ENCODE measurements at regions not wholly inside any gene's neighbourhood (a gene's known extent, or its start where the extent isn't known, plus 50 kb on each side); places are given as distances from the start of the nearest gene placed in this dataset.

- 0% methylated on average over 3 of the region's 3 CpGs for WGBS (ENCODE audit: insufficient coverage, low coverage, missing lambda C conversion rate)
- ATAC-seq (no peak), FAIRE-seq (no peak), DNase-seq (ENCODE audit: extremely low read depth in 1 of 4, low spot score in 3 of 4) (no peak)
- CTCF ChIA-PET (ENCODE audit: low intra/inter-chr PET ratio) = no interaction called here
- no TSS peak for BruUV-seq (replicated peaks)
- Histone ChIP-seq H3K9ac (ENCODE audit: insufficient read depth in 1 of 2, low read depth in 2 of 2, low read length in 2 of 2) (no peak overlapping the region), H3K4me2 (ENCODE audit: insufficient read depth, low read length) (no peak overlapping the region), H3K4me1 (replicated peaks in 1 of 2; ENCODE audit: control insufficient read depth in 2 of 2, insufficient read depth in 2 of 2, low read length in 2 of 2) (no peaks in the 10 kb centered on the region), H3K36me3 (ENCODE audit: control insufficient read depth, insufficient read depth, low read length) (no peaks in the 10 kb centered on the region), H3K9me3 (replicated peaks; ENCODE audit: control insufficient read depth, insufficient read depth, low read depth, low read length) (no peaks in the 10 kb centered on the region), H4K20me1 (replicated peaks; ENCODE audit: control insufficient read depth, insufficient read depth, low read length) (no peaks in the 10 kb centered on the region), H3K27ac (ENCODE audit: extremely low read depth, low read depth, low read length) (no peak overlapping the region), H3K9me1 (ENCODE audit: control insufficient read depth, insufficient read depth, low read length) (no peaks in the 10 kb centered on the region), H3K27me3 (ENCODE audit: control insufficient read depth in 2 of 2, insufficient read depth in 2 of 2, low read length in 2 of 2) (no peaks in the 10 kb centered on the region), H3K4me3 (no peak overlapping the region), H3K79me2 (ENCODE audit: control insufficient read depth, insufficient read depth, low read length) (no peaks in the 10 kb centered on the region), H2AFZ (ENCODE audit: low read depth, low read length) (no peak overlapping the region)
- no peak for TF ChIP-seq ELF4 (CRISPR knock-in tag; IDR thresholded peaks at IDR 0.05)
- intact Hi-C loops (cut with micrococcal nuclease) = no loop called here
- in situ Hi-C loops (cut with MboI) = no loop called here
- POLR2A ChIA-PET = no interaction called here
Measured at GRCh38 chr7:53965716-53966115, 576.5 kb upstream of the VSTM2A start.

- Histone ChIP-seq H2AFZ (ENCODE audit: low read depth, low read length) (no peak overlapping the region), H3K4me1 (replicated peaks in 1 of 2; ENCODE audit: control insufficient read depth in 2 of 2, insufficient read depth in 2 of 2, low read length in 2 of 2) (no peaks in the 10 kb centered on the region), H3K4me3 (no peak overlapping the region), H3K36me3 (ENCODE audit: control insufficient read depth, insufficient read depth, low read length) (no peaks in the 10 kb centered on the region), H3K4me2 (ENCODE audit: insufficient read depth, low read length) (no peak overlapping the region), H3K79me2 (ENCODE audit: control insufficient read depth, insufficient read depth, low read length) (no peaks in the 10 kb centered on the region), H3K27me3 (ENCODE audit: control insufficient read depth in 2 of 2, insufficient read depth in 2 of 2, low read length in 2 of 2) (no peaks in the 10 kb centered on the region), H3K9me1 (ENCODE audit: control insufficient read depth, insufficient read depth, low read length) (no peaks in the 10 kb centered on the region), H4K20me1 (replicated peaks; ENCODE audit: control insufficient read depth, insufficient read depth, low read length) (no peaks in the 10 kb centered on the region), H3K9ac (ENCODE audit: insufficient read depth in 1 of 2, low read depth in 2 of 2, low read length in 2 of 2) (no peak overlapping the region), H3K9me3 (replicated peaks; ENCODE audit: control insufficient read depth, insufficient read depth, low read depth, low read length) (no peaks in the 10 kb centered on the region; the same call in 1 of the 2 replicates), H3K27ac (ENCODE audit: extremely low read depth, low read depth, low read length) (no peak overlapping the region)
- ATAC-seq (no peak), DNase-seq (ENCODE audit: extremely low read depth in 1 of 4, low spot score in 3 of 4) (no peak), FAIRE-seq (no peak)
- no peak for TF ChIP-seq ZNF668 (CRISPR knock-in tag; IDR thresholded peaks at IDR 0.05)
- TF ChIP-seq STAT6 (CRISPR knock-in tag; IDR thresholded peaks at IDR 0.05) = no peak
- no peak for TF ChIP-seq RAD21 (CRISPR knock-in tag; conservative IDR thresholded peaks at IDR 0.05 in 1 of 2, IDR thresholded peaks at IDR 0.05 in 1 of 2)
- no peak for TF ChIP-seq DNMT1 (IDR thresholded peaks at IDR 0.05)
- no peak for TF ChIP-seq GTF2F1 (IDR thresholded peaks at IDR 0.05; ENCODE audit: low read depth, low read length)
- TF ChIP-seq CHD4 (IDR thresholded peaks at IDR 0.05; ENCODE audit: insufficient read depth, insufficient replicate concordance, low read depth, low read length, poor library complexity, severe bottlenecking) = no peak
- TF ChIP-seq POU5F1 (IDR thresholded peaks at IDR 0.05; ENCODE audit: borderline replicate concordance, low read depth, low read length, partially characterized antibody) = no peak
- no peak for TF ChIP-seq GABPB2 (CRISPR knock-in tag; conservative IDR thresholded peaks at IDR 0.05)
- TF ChIP-seq NFATC3 (IDR thresholded peaks at IDR 0.05) = no peak
- TF ChIP-seq ARID2 (IDR thresholded peaks at IDR 0.05) = no peak
- POLR2A ChIA-PET = no interaction called here
- WGBS (ENCODE audit: insufficient coverage, low coverage, missing lambda C conversion rate) = 0% methylated on average over 2 of the region's 2 CpGs
- CTCF ChIA-PET (ENCODE audit: low intra/inter-chr PET ratio) = no interaction called here
- in situ Hi-C loops (cut with MboI) (no loop called here), intact Hi-C loops (cut with micrococcal nuclease) (no loop called here)
- BruUV-seq (replicated peaks) = no TSS peak
Measured at GRCh38 chr7:53983480-53983879, 558.7 kb upstream of the VSTM2A start.
